ENCODE measurements at regions not wholly inside any gene's neighbourhood (a gene's known extent, or its start where the extent isn't known, plus 50 kb on each side); places are given as distances from the start of the nearest gene placed in this dataset.

GRCh38 chr12:113712481-113712880 is 240.8 kb upstream of the LHX5 start:
- Histone ChIP-seq H3K27ac (ENCODE audit: low read length) (no peak overlapping the region), H3K4me3 (ENCODE audit: low read length) (no peak overlapping the region)
- no peak for TF ChIP-seq EZH2 (optimal IDR thresholded peaks at IDR 0.05; ENCODE audit: low read depth, low read length)
- TF ChIP-seq EZH2phosphoT487 (IDR thresholded peaks at IDR 0.05; ENCODE audit: low read length), result no peak
- no peak for TF ChIP-seq CTCF (IDR thresholded peaks at IDR 0.05; ENCODE audit: low read length)

GRCh38 chr12:113710216-113710615 is 238.5 kb upstream of the LHX5 start:
- DNase-seq, result no peak
- TF ChIP-seq EZH2 (optimal IDR thresholded peaks at IDR 0.05; ENCODE audit: low read depth, low read length) (no peak), EZH2phosphoT487 (IDR thresholded peaks at IDR 0.05; ENCODE audit: low read length) (no peak), CTCF (IDR thresholded peaks at IDR 0.05; ENCODE audit: low read length) (no peak)
- no peaks in the 10 kb centered on the region for H3K9me2 ChIP-seq (replicated peaks; ENCODE audit: insufficient read depth, low read length)

More at GRCh38 chr12:113712481-113712880, 240.8 kb upstream of the LHX5 start:
- no peak overlapping the region for H2AFZ ChIP-seq (ENCODE audit: low read length)
- no peaks in the 10 kb centered on the region for H3K9me2 ChIP-seq (replicated peaks; ENCODE audit: insufficient read depth, low read length)
- no peak for DNase-seq
- no peaks in the 10 kb centered on the region for H3F3A ChIP-seq (ENCODE audit: insufficient read depth, low read length)
- no peak overlapping the region for H3K9ac ChIP-seq (ENCODE audit: low read length)
- no peaks in the 10 kb centered on the region for H4K20me1 ChIP-seq (ENCODE audit: insufficient read depth, low read length)
- H3K27me3 ChIP-seq (replicated peaks; ENCODE audit: insufficient read depth, low read length), result no peaks in the 10 kb centered on the region; the same call in 1 of the 2 replicates
- no peaks in the 10 kb centered on the region for H3K36me3 ChIP-seq (replicated peaks; ENCODE audit: insufficient read depth, low read length)
- H3K79me2 ChIP-seq (ENCODE audit: low read length), result no peaks in the 10 kb centered on the region
- no peaks in the 10 kb centered on the region for H3K9me3 ChIP-seq (replicated peaks; ENCODE audit: insufficient read depth, low read length)
- no peak overlapping the region for H3K4me2 ChIP-seq (ENCODE audit: low read depth, low read length)
- no peaks in the 10 kb centered on the region for H3K4me1 ChIP-seq (ENCODE audit: low read length)

GRCh38 chr12:113709456-113709855 is 237.8 kb upstream of the LHX5 start:
- H3F3A ChIP-seq (ENCODE audit: insufficient read depth, low read length), result no peaks in the 10 kb centered on the region
- H3K4me3 ChIP-seq (ENCODE audit: low read length), result no peak overlapping the region
- no peak overlapping the region for H3K4me2 ChIP-seq (ENCODE audit: low read depth, low read length)
- H2AFZ ChIP-seq (ENCODE audit: low read length), result no peak overlapping the region
- no peaks in the 10 kb centered on the region for H3K79me2 ChIP-seq (ENCODE audit: low read length)
- no peaks in the 10 kb centered on the region for H3K4me1 ChIP-seq (ENCODE audit: low read length)
- no peak for DNase-seq
- no peaks in the 10 kb centered on the region; the same call in 1 of the 2 replicates for H3K27me3 ChIP-seq (replicated peaks; ENCODE audit: insufficient read depth, low read length)
- TF ChIP-seq EZH2phosphoT487 (IDR thresholded peaks at IDR 0.05; ENCODE audit: low read length) (no peak), CTCF (IDR thresholded peaks at IDR 0.05; ENCODE audit: low read length) (no peak), EZH2 (optimal IDR thresholded peaks at IDR 0.05; ENCODE audit: low read depth, low read length) (no peak)
- no peaks in the 10 kb centered on the region for H3K9me3 ChIP-seq (replicated peaks; ENCODE audit: insufficient read depth, low read length)
- no peak overlapping the region for H3K27ac ChIP-seq (ENCODE audit: low read length)
- no peaks in the 10 kb centered on the region for H4K20me1 ChIP-seq (ENCODE audit: insufficient read depth, low read length)
- H3K36me3 ChIP-seq (replicated peaks; ENCODE audit: insufficient read depth, low read length), result no peaks in the 10 kb centered on the region
- no peaks in the 10 kb centered on the region for H3K9me2 ChIP-seq (replicated peaks; ENCODE audit: insufficient read depth, low read length)
- H3K9ac ChIP-seq (ENCODE audit: low read length), result no peak overlapping the region

More at GRCh38 chr12:113710216-113710615, 238.5 kb upstream of the LHX5 start:
- Histone ChIP-seq H3K9ac (ENCODE audit: low read length) (no peak overlapping the region), H3K9me3 (replicated peaks; ENCODE audit: insufficient read depth, low read length) (no peaks in the 10 kb centered on the region), H3F3A (ENCODE audit: insufficient read depth, low read length) (no peaks in the 10 kb centered on the region), H3K27me3 (replicated peaks; ENCODE audit: insufficient read depth, low read length) (no peaks in the 10 kb centered on the region; the same call in 1 of the 2 replicates), H2AFZ (ENCODE audit: low read length) (no peak overlapping the region), H3K4me3 (ENCODE audit: low read length) (no peak overlapping the region), H4K20me1 (ENCODE audit: insufficient read depth, low read length) (no peaks in the 10 kb centered on the region), H3K4me2 (ENCODE audit: low read depth, low read length) (no peak overlapping the region), H3K4me1 (ENCODE audit: low read length) (no peaks in the 10 kb centered on the region), H3K27ac (ENCODE audit: low read length) (no peak overlapping the region), H3K36me3 (replicated peaks; ENCODE audit: insufficient read depth, low read length) (no peaks in the 10 kb centered on the region), H3K79me2 (ENCODE audit: low read length) (no peaks in the 10 kb centered on the region)
